ENCODE measurements at regions not wholly inside any gene's neighbourhood (a gene's known extent, or its start where the extent isn't known, plus 50 kb on each side); places are given as distances from the start of the nearest gene placed in this dataset.

DNA sequence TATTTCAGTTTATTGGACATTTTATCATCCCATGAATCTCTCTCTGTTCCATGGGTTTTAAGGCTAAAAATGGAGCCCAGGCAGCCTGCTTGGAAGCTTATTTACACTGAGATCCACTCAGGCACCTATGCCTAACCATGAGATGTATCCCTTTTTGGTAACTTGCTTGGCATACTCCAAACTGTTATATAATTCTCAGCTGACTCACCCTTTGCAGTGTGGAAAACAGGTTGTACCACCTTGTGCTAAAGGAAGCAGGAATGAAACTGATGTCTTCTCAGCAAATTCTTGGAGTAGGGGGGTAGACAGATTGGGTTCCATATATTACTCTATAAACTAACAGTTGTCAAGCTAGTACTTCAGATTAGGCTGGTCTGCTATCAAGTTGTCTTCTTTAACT is 483.6 kb downstream of the KLF5 start:
- ChIA-PET POLR2A (no interaction called here), CTCF (no interaction called here)
- TF ChIP-seq RBAK (tag by site-specific recombination; IDR thresholded peaks at IDR 0.05) (no peak), ZNF121 (tag by site-specific recombination; IDR thresholded peaks at IDR 0.05) (no peak), ZNF221 (tag by site-specific recombination; IDR thresholded peaks at IDR 0.05; ENCODE audit: borderline replicate concordance) (no peak), ZNF423 (tag by site-specific recombination; IDR thresholded peaks at IDR 0.05) (no peak), PRDM1 (tag by site-specific recombination; IDR thresholded peaks at IDR 0.05) (no peak), ZFHX2 (tag by site-specific recombination; conservative IDR thresholded peaks at IDR 0.05) (no peak), ZNF19 (tag by site-specific recombination; IDR thresholded peaks at IDR 0.05; ENCODE audit: low read depth) (no peak), ZNF548 (tag by site-specific recombination; IDR thresholded peaks at IDR 0.05) (no peak), YY2 (tag by site-specific recombination; IDR thresholded peaks at IDR 0.05) (no peak), ZNF114 (tag by site-specific recombination; IDR thresholded peaks at IDR 0.05) (no peak), ZNF558 (tag by site-specific recombination; IDR thresholded peaks at IDR 0.05) (no peak), ZNF211 (tag by site-specific recombination; IDR thresholded peaks at IDR 0.05; ENCODE audit: low read depth) (no peak)
- TF ChIP-seq, protein P1, sequence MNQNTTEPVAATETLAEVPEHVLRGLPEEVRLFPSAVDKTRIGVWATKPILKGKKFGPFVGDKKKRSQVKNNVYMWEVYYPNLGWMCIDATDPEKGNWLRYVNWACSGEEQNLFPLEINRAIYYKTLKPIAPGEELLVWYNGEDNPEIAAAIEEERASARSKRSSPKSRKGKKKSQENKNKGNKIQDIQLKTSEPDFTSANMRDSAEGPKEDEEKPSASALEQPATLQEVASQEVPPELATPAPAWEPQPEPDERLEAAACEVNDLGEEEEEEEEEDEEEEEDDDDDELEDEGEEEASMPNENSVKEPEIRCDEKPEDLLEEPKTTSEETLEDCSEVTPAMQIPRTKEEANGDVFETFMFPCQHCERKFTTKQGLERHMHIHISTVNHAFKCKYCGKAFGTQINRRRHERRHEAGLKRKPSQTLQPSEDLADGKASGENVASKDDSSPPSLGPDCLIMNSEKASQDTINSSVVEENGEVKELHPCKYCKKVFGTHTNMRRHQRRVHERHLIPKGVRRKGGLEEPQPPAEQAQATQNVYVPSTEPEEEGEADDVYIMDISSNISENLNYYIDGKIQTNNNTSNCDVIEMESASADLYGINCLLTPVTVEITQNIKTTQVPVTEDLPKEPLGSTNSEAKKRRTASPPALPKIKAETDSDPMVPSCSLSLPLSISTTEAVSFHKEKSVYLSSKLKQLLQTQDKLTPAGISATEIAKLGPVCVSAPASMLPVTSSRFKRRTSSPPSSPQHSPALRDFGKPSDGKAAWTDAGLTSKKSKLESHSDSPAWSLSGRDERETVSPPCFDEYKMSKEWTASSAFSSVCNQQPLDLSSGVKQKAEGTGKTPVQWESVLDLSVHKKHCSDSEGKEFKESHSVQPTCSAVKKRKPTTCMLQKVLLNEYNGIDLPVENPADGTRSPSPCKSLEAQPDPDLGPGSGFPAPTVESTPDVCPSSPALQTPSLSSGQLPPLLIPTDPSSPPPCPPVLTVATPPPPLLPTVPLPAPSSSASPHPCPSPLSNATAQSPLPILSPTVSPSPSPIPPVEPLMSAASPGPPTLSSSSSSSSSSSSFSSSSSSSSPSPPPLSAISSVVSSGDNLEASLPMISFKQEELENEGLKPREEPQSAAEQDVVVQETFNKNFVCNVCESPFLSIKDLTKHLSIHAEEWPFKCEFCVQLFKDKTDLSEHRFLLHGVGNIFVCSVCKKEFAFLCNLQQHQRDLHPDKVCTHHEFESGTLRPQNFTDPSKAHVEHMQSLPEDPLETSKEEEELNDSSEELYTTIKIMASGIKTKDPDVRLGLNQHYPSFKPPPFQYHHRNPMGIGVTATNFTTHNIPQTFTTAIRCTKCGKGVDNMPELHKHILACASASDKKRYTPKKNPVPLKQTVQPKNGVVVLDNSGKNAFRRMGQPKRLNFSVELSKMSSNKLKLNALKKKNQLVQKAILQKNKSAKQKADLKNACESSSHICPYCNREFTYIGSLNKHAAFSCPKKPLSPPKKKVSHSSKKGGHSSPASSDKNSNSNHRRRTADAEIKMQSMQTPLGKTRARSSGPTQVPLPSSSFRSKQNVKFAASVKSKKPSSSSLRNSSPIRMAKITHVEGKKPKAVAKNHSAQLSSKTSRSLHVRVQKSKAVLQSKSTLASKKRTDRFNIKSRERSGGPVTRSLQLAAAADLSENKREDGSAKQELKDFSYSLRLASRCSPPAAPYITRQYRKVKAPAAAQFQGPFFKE (tag by site-specific recombination; IDR thresholded peaks at IDR 0.05; ENCODE audit: borderline replicate concordance) = no peak
- TF ChIP-seq, protein P2, sequence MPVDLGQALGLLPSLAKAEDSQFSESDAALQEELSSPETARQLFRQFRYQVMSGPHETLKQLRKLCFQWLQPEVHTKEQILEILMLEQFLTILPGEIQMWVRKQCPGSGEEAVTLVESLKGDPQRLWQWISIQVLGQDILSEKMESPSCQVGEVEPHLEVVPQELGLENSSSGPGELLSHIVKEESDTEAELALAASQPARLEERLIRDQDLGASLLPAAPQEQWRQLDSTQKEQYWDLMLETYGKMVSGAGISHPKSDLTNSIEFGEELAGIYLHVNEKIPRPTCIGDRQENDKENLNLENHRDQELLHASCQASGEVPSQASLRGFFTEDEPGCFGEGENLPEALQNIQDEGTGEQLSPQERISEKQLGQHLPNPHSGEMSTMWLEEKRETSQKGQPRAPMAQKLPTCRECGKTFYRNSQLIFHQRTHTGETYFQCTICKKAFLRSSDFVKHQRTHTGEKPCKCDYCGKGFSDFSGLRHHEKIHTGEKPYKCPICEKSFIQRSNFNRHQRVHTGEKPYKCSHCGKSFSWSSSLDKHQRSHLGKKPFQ (tag by site-specific recombination; IDR thresholded peaks at IDR 0.05) = no peak
- TF ChIP-seq, protein P3, sequence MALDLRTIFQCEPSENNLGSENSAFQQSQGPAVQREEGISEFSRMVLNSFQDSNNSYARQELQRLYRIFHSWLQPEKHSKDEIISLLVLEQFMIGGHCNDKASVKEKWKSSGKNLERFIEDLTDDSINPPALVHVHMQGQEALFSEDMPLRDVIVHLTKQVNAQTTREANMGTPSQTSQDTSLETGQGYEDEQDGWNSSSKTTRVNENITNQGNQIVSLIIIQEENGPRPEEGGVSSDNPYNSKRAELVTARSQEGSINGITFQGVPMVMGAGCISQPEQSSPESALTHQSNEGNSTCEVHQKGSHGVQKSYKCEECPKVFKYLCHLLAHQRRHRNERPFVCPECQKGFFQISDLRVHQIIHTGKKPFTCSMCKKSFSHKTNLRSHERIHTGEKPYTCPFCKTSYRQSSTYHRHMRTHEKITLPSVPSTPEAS (tag by site-specific recombination; IDR thresholded peaks at IDR 0.05) = no peak
- Histone ChIP-seq H3K9me3 (ENCODE audit: control insufficient read depth, insufficient read depth, low read depth, low read length) (no peaks in the 10 kb centered on the region), H3K4me3 (ENCODE audit: low read depth, low read length) (no peak overlapping the region), H3K4me1 (ENCODE audit: control insufficient read depth, insufficient read depth, low read length) (no peaks in the 10 kb centered on the region), H3K27ac (ENCODE audit: extremely low read depth, low read depth, low read length) (no peak overlapping the region), H3K36me3 (ENCODE audit: control insufficient read depth in 2 of 2, insufficient read depth in 1 of 2, low read length in 2 of 2) (no peaks in the 10 kb centered on the region)

DNA sequence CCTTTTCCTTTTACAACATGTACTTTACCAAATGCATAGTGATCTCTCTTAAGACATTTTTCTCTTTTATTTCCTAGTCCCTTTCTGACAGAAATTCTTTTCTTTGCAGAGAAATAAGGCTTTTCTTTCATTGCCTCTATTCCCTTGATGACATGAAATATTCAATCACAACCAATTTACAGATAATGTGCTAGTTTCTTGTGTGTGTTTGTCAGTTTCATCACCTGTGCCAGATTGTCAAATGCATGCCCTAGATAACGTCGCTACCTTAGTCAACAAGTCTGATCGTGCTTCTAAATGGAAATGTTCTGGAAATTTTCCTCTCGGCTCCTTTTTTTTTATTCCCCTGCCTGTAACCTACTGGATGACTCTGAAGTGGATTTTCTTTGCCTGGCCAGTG is 478.1 kb downstream of the KLF5 start:
- Histone ChIP-seq H3K36me3 (ENCODE audit: control insufficient read depth in 2 of 2, insufficient read depth in 1 of 2, low read length in 2 of 2) (no peaks in the 10 kb centered on the region), H3K4me1 (ENCODE audit: control insufficient read depth, insufficient read depth, low read length) (no peaks in the 10 kb centered on the region), H3K4me3 (ENCODE audit: low read depth, low read length) (no peak overlapping the region), H3K27ac (ENCODE audit: extremely low read depth, low read depth, low read length) (no peak overlapping the region), H3K9me3 (ENCODE audit: control insufficient read depth, insufficient read depth, low read depth, low read length) (no peaks in the 10 kb centered on the region)
- ChIA-PET CTCF (interaction anchor here (0.6 kb wide), 1 partner anchor 475 kb away, joined by 4 read pairs; no protein-coding TSS in a partner anchor), POLR2A (no interaction called here)
- TF ChIP-seq ZBTB1 (tag by site-specific recombination; IDR thresholded peaks at IDR 0.05) (no peak), ZNF221 (tag by site-specific recombination; IDR thresholded peaks at IDR 0.05; ENCODE audit: borderline replicate concordance) (no peak), ZNF239 (tag by site-specific recombination; IDR thresholded peaks at IDR 0.05) (no peak), ZNF558 (tag by site-specific recombination; IDR thresholded peaks at IDR 0.05) (no peak), ZNF23 (tag by site-specific recombination; IDR thresholded peaks at IDR 0.05; ENCODE audit: borderline replicate concordance) (no peak), ZNF146 (tag by site-specific recombination; IDR thresholded peaks at IDR 0.05) (no peak), ZNF121 (tag by site-specific recombination; IDR thresholded peaks at IDR 0.05) (no peak)
- TF ChIP-seq, protein P4, sequence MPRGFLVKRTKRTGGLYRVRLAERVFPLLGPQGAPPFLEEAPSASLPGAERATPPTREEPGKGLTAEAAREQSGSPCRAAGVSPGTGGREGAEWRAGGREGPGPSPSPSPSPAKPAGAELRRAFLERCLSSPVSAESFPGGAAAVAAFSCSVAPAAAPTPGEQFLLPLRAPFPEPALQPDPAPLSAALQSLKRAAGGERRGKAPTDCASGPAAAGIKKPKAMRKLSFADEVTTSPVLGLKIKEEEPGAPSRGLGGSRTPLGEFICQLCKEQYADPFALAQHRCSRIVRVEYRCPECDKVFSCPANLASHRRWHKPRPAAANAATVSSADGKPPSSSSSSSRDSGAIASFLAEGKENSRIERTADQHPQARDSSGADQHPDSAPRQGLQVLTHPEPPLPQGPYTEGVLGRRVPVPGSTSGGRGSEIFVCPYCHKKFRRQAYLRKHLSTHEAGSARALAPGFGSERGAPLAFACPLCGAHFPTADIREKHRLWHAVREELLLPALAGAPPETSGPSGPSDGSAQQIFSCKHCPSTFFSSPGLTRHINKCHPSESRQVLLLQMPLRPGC (tag by site-specific recombination; IDR thresholded peaks at IDR 0.05) = no peak
- TF ChIP-seq, protein P5, sequence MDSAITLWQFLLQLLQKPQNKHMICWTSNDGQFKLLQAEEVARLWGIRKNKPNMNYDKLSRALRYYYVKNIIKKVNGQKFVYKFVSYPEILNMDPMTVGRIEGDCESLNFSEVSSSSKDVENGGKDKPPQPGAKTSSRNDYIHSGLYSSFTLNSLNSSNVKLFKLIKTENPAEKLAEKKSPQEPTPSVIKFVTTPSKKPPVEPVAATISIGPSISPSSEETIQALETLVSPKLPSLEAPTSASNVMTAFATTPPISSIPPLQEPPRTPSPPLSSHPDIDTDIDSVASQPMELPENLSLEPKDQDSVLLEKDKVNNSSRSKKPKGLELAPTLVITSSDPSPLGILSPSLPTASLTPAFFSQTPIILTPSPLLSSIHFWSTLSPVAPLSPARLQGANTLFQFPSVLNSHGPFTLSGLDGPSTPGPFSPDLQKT (IDR thresholded peaks at IDR 0.05; ENCODE audit: borderline replicate concordance, low read depth, low read length) = no peak
- TF ChIP-seq, protein P6, sequence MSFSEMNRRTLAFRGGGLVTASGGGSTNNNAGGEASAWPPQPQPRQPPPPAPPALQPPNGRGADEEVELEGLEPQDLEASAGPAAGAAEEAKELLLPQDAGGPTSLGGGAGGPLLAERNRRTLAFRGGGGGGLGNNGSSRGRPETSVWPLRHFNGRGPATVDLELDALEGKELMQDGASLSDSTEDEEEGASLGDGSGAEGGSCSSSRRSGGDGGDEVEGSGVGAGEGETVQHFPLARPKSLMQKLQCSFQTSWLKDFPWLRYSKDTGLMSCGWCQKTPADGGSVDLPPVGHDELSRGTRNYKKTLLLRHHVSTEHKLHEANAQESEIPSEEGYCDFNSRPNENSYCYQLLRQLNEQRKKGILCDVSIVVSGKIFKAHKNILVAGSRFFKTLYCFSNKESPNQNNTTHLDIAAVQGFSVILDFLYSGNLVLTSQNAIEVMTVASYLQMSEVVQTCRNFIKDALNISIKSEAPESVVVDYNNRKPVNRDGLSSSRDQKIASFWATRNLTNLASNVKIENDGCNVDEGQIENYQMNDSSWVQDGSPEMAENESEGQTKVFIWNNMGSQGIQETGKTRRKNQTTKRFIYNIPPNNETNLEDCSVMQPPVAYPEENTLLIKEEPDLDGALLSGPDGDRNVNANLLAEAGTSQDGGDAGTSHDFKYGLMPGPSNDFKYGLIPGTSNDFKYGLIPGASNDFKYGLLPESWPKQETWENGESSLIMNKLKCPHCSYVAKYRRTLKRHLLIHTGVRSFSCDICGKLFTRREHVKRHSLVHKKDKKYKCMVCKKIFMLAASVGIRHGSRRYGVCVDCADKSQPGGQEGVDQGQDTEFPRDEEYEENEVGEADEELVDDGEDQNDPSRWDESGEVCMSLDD (tag by site-specific recombination; IDR thresholded peaks at IDR 0.05) = no peak

All from HEK293 (cell line).